ENCODE measurements at regions not wholly inside any gene's neighbourhood (a gene's known extent, or its start where the extent isn't known, plus 50 kb on each side); places are given as distances from the start of the nearest gene placed in this dataset.

DNA sequence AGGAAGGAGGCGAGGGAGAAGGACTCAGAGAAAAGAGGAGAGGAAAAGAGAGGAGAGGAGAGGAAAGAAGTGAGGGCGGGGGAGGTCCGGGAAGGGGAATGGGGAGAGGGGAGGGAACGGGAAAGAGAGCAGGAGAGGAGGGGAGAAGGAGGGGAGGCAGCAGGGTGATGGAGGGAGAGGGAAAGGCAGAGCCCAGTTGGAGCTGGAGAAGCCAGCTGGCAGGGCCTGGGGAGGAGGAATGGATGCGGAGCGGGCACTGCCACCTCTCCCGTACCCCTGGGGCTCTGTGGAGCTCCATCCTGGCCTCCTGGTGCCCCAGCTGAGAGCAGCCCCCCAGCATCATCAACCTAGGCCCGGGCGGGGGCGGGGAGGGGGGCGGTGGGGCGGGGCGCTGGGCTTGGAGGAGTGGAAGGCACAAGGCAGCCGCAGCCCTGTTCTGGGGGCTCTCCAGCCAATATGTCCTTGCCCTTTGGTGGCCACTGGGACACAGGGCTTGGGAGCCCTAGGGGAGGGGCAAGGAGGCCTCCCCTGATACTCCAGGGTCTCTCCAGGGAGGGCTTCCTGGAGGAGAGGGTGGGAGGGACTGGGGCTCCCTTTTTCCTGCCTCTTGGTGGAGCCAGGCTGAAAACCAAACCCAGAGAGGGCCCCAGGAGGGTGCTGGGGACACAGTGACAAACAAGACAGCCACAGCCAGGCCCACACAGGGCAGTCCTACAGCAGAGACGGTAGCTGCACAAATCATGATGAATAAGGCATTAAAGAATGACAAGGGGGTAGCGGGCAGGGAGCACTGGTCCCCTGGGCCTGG, 123.7 kb downstream of the C9orf50 start:
- TF ChIP-seq, protein P1, sequence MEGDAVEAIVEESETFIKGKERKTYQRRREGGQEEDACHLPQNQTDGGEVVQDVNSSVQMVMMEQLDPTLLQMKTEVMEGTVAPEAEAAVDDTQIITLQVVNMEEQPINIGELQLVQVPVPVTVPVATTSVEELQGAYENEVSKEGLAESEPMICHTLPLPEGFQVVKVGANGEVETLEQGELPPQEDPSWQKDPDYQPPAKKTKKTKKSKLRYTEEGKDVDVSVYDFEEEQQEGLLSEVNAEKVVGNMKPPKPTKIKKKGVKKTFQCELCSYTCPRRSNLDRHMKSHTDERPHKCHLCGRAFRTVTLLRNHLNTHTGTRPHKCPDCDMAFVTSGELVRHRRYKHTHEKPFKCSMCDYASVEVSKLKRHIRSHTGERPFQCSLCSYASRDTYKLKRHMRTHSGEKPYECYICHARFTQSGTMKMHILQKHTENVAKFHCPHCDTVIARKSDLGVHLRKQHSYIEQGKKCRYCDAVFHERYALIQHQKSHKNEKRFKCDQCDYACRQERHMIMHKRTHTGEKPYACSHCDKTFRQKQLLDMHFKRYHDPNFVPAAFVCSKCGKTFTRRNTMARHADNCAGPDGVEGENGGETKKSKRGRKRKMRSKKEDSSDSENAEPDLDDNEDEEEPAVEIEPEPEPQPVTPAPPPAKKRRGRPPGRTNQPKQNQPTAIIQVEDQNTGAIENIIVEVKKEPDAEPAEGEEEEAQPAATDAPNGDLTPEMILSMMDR (IDR thresholded peaks at IDR 0.05): no peak
- TF ChIP-seq EP300 (IDR thresholded peaks at IDR 0.05): no peak
- TF ChIP-seq POLR2A (IDR thresholded peaks at IDR 0.05): no peak
- no peak for TF ChIP-seq POLR2AphosphoS5 (IDR thresholded peaks at IDR 0.05)
